SJCRH30 (cell line): ENCODE measurements at regions not wholly inside any gene's neighbourhood (a gene's known extent, or its start where the extent isn't known, plus 50 kb on each side); places are given as distances from the start of the nearest gene placed in this dataset.

ENCODE experiments used
- DNase-seq, 2 experiments: peaks; one replicate each; pipeline ENCODE4 v3.0.0-alpha.2; 2015 to 2020
- H3K27ac ChIP-seq: fragments of 250-450 bp; sonication (Bioruptor Pico); 2 replicates; pipeline ENCODE4 v1.5.1; 2020; ENCODE audit warnings: mild to moderate bottlenecking, moderate library complexity
- H3K27me3 ChIP-seq: fragments of 250-450 bp; sonication (Bioruptor Pico); 2 replicates; pipeline ENCODE4 v1.5.1; 2020; ENCODE audit warnings: mild to moderate bottlenecking, moderate library complexity
- H3K36me3 ChIP-seq: fragments of 250-450 bp; sonication (Bioruptor Pico); 2 replicates; pipeline ENCODE4 v1.5.1; 2020; ENCODE audit warnings: mild to moderate bottlenecking, moderate library complexity
- H3K4me1 ChIP-seq: fragments of 250-450 bp; sonication (Bioruptor Pico); 2 replicates; pipeline ENCODE4 v1.5.1; 2020; ENCODE audit warnings: mild to moderate bottlenecking, moderate library complexity
- H3K4me3 ChIP-seq: fragments of 250-450 bp; sonication (Bioruptor Pico); 2 replicates; pipeline ENCODE4 v1.5.1; 2020; ENCODE audit warnings: mild to moderate bottlenecking, moderate library complexity
- H3K9me3 ChIP-seq: fragments of 250-450 bp; sonication (Bioruptor Pico); replicated peaks from 2 replicates; pipeline ENCODE4 v1.5.1; 2020; ENCODE audit warnings: mild to moderate bottlenecking, moderate library complexity

- Histone ChIP-seq H3K36me3 (no peaks in the 10 kb centered on the region), H3K4me3 (no peak overlapping the region), H3K9me3 (no peaks in the 10 kb centered on the region), H3K27ac (no peak overlapping the region), H3K27me3 (no peaks in the 10 kb centered on the region), H3K4me1 (peaks cover 6% of the 10 kb centered on the region; the same call in 1 of the 2 replicates)
- no peak for DNase-seq
Measured at GRCh38 chr15:62740141-62741004, 302.2 kb upstream of the TPM1 start.

DNA sequence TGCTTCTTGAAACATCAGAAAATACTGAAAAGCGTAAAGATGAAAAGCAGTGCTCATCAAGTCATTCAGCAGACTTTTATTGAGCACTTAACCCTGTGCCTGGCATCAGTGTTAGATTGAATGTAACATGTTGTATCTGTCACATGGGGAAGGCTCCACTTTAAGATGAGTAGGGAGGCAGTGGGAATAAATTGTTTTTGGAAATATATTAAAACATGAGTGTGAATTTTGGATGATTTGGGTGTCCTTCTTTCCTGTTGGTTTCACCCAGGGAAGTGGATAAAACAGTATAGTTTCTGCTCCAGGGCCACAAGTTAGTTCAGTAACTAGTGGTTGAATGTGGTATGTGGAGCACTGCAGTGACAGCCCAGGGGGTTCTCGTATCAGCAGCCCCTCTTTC is 301.4 kb upstream of the TPM1 start:
- no peak for DNase-seq
- Histone ChIP-seq H3K36me3 (no peaks in the 10 kb centered on the region), H3K27me3 (no peaks in the 10 kb centered on the region), H3K4me1 (peaks cover 6% of the 10 kb centered on the region; the same call in 1 of the 2 replicates), H3K9me3 (no peaks in the 10 kb centered on the region), H3K4me3 (no peak overlapping the region), H3K27ac (no peak overlapping the region)

- H3K4me1 ChIP-seq, result peaks cover 6% of the 10 kb centered on the region; the same call in 1 of the 2 replicates
- H3K36me3 ChIP-seq, result no peaks in the 10 kb centered on the region
- H3K27me3 ChIP-seq, result no peaks in the 10 kb centered on the region
- no peak overlapping the region for H3K27ac ChIP-seq
- H3K4me3 ChIP-seq, result no peak overlapping the region
- no peaks in the 10 kb centered on the region; the same call in 1 of the 2 replicates for H3K9me3 ChIP-seq
- peak; percentile 56 to 88 for DNase-seq
Measured at GRCh38 chr15:62742409-62743171, 300.0 kb upstream of the TPM1 start.

- Histone ChIP-seq H3K27ac (no peak overlapping the region), H3K4me3 (no peak overlapping the region), H3K4me1 (no peaks in the 10 kb centered on the region), H3K27me3 (no peaks in the 10 kb centered on the region), H3K9me3 (no peaks in the 10 kb centered on the region; the same call in 1 of the 2 replicates), H3K36me3 (no peaks in the 10 kb centered on the region)
- DNase-seq, result no peak
Measured at GRCh38 chr15:62745621-62746225, 296.8 kb upstream of the TPM1 start.

GRCh38 chr15:62748196-62748595 is 294.4 kb upstream of the TPM1 start:
- Histone ChIP-seq H3K4me1 (no peaks in the 10 kb centered on the region), H3K27me3 (no peaks in the 10 kb centered on the region), H3K27ac (no peak overlapping the region)

DNA sequence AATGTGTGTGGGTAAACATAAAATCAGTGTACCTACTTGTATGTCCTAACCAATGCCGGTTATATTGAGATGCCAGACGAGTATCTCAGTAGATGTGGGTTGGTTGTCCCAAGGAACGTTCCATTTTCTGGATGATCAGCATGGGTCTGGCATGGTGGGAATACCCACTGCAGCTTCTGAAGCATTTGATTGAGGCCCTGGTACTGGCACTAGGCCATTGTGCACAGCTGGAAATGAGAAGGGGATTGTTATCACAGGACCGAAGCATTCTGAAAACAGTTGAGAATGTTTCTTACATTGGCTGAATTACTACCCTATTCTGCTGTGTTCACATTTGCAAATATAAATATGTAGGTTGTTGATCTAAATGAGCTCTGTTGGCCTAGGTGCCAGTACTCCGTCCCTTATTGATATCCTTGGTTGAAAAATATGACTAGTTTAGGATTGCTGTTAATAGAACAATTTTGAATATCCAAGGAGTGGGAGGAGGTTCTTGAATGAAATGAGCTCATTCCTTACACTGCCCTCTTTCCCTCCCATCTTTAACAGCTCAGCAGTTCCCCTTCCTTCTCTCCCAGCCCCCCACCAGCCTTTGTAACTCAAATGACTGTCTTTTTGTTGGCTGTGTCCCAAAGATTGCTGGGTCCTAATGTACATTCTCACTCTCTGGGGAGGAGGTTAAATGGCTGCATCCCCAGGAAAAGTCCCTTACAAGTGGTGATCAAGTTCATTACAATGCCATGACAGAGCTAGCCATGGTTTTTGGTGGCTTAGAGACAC is 293.3 kb upstream of the TPM1 start:
- no peak overlapping the region for H3K4me3 ChIP-seq
- no peak for DNase-seq
- no peaks in the 10 kb centered on the region for H3K27me3 ChIP-seq
- no peaks in the 10 kb centered on the region; the same call in 1 of the 2 replicates for H3K9me3 ChIP-seq
- H3K4me1 ChIP-seq, result no peaks in the 10 kb centered on the region
- no peak overlapping the region for H3K27ac ChIP-seq
- no peaks in the 10 kb centered on the region for H3K36me3 ChIP-seq

More at GRCh38 chr15:62748196-62748595, 294.4 kb upstream of the TPM1 start:
- DNase-seq, result no peak
- no peaks in the 10 kb centered on the region; the same call in 1 of the 2 replicates for H3K9me3 ChIP-seq
- no peaks in the 10 kb centered on the region for H3K36me3 ChIP-seq
- H3K4me3 ChIP-seq, result no peak overlapping the region

GRCh38 chr15:62750471-62750870 is 292.1 kb upstream of the TPM1 start:
- Histone ChIP-seq H3K4me1 (no peaks in the 10 kb centered on the region), H3K4me3 (no peak overlapping the region), H3K27ac (no peak overlapping the region), H3K27me3 (no peaks in the 10 kb centered on the region), H3K36me3 (no peaks in the 10 kb centered on the region), H3K9me3 (no peaks in the 10 kb centered on the region; the same call in 1 of the 2 replicates)
- DNase-seq, result no peak

DNA sequence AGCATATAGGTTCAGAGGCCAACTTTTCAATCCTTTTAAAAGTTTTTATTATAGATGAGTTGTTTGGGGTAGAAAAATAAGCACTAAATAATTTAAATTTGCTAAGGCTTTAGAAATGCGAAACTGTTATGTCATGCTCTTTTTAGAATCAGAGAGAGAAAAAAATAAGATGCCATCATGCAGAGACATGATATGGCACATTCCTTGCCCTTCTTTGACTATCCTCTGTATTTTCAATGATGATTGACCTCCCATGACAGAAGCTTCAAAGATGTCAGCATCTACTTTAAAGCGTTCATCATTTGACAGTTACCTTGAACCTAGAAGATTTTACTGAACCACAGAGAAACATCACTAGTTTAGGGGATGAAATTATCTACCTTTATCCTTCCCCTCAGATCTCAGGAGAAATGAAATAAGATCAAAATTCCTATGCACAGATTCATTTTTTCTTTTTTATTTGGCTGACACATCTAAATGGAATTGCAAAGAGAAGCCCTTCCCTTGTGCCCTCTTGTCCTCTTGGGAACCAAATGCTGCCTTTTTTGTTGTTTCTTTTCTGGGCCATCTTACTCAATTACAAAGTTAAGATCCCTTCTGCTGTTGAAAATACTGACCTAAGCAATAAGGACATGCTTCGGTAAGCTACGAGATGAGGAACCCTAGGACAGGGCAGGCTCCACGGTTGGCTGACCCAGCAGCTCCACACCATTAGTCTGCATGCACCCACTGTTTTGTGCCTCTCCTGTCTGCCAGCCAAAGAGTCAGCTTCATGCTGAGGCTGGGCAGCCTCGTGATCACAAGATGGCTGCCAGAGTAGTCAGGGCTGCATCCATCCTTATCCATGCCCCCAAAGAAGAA is 289.7 kb upstream of the TPM1 start:
- Histone ChIP-seq H3K9me3 (no peaks in the 10 kb centered on the region), H3K4me3 (no peak overlapping the region), H3K27ac (no peak overlapping the region), H3K4me1 (no peaks in the 10 kb centered on the region), H3K27me3 (no peaks in the 10 kb centered on the region), H3K36me3 (no peaks in the 10 kb centered on the region)
- no peak for DNase-seq

DNA sequence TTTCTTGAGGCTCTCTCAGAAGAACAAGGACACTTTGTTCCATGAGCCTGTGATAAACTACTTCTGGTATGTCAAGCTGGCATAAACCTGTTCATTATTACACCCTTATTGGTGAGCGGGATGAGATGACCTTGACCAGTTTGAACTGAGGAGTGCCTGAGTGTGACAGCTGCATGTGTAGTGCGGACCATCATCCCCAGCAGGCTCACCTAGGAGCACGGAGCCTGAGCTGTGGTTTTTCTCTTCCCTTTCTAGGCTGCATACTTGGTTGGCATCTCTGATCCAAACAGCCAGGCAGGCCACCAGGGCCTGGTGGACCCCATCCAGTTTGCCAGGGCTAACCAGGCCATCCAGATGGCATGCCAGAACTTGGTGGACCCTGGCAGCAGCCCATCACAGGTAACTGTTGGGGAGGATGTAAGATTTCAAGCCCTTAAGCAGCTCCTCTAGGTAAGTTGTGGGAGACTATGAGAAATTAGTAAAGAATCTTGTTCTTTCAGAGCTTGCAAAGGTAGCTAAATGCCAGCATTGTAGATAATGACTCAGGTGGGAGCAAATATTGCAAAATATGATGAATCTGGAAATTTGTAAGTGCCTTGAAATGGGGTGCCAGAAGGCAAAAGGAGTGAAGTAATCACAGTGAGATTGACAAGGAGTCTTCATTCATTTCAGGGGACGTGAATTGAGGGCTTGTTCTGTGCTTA is 288.9 kb upstream of the TPM1 start:
- Histone ChIP-seq H3K27me3 (no peaks in the 10 kb centered on the region), H3K9me3 (no peaks in the 10 kb centered on the region), H3K4me3 (no peak overlapping the region), H3K4me1 (peaks cover 3% of the 10 kb centered on the region; the same call in 1 of the 2 replicates), H3K36me3 (no peaks in the 10 kb centered on the region), H3K27ac (no peak overlapping the region)
- no peak for DNase-seq

GRCh38 chr15:62756326-62756994 is 286.1 kb upstream of the TPM1 start:
- no peaks in the 10 kb centered on the region for H3K27me3 ChIP-seq
- H3K4me3 ChIP-seq, result no peak overlapping the region
- DNase-seq, result no peak
- H3K4me1 ChIP-seq, result peaks cover 3% of the 10 kb centered on the region; the same call in 1 of the 2 replicates
- no peaks in the 10 kb centered on the region for H3K36me3 ChIP-seq
- no peak overlapping the region for H3K27ac ChIP-seq
- H3K9me3 ChIP-seq, result no peaks in the 10 kb centered on the region

GRCh38 chr15:62756995-62757360 is 285.6 kb upstream of the TPM1 start:
- Histone ChIP-seq H3K36me3 (0 out of 2 replicates have a peak, but pooled peaks cover 3% of the 10 kb centered on the region), H3K27me3 (no peaks in the 10 kb centered on the region), H3K9me3 (no peaks in the 10 kb centered on the region), H3K4me1 (peaks cover 3% of the 10 kb centered on the region; the same call in 1 of the 2 replicates), H3K4me3 (no peak overlapping the region), H3K27ac (no peak overlapping the region)
- DNase-seq, result no peak

DNA sequence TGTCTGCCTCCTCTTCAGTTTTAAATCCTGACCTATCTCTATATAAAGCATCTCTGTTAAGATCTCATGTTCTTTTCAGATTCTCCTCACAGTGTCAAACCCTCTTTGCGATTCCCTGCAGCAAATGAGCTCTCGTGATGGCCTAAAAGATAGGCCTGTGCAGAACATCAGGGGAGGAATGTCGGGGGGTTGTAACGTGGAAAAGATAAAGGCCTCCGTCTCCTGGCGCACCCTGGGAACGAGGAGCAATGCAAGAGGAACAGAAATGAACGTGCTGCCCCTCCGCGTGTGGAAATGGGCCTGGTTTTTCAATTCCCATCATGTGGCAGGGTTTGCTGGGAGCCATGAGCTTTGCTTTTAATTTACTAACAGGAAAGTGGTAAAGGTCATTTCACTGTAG is 285.0 kb upstream of the TPM1 start:
- 0 out of 2 replicates have a peak, but pooled peaks cover 3% of the 10 kb centered on the region for H3K36me3 ChIP-seq
- H3K27ac ChIP-seq, result no peak overlapping the region
- no peaks in the 10 kb centered on the region for H3K9me3 ChIP-seq
- DNase-seq, result no peak
- no peaks in the 10 kb centered on the region for H3K27me3 ChIP-seq
- H3K4me3 ChIP-seq, result no peak overlapping the region
- H3K4me1 ChIP-seq, result peaks cover 3% of the 10 kb centered on the region; the same call in 1 of the 2 replicates
